GM20000 (cell line): ENCODE measurements at regions not wholly inside any gene's neighbourhood (a gene's known extent, or its start where the extent isn't known, plus 50 kb on each side); places are given as distances from the start of the nearest gene placed in this dataset.

ENCODE experiments used
- DNase-seq: peaks from one replicate; pipeline ENCODE4 v3.0.0; 2012; ENCODE audit warnings: low spot score
- CTCF ChIP-seq: IDR thresholded peaks from 2 replicates; pipeline ENCODE4 v1.5.1; 2012; ENCODE audit warnings: mild to moderate bottlenecking, control low read depth; ENCODE audit errors: extremely low read depth, missing control alignments

- TF ChIP-seq CTCF, result no peak
- no peak for DNase-seq
Measured at GRCh38 chr11:70759846-70760245, 361.5 kb downstream of the CTTN start.

- DNase-seq, result no peak
- TF ChIP-seq CTCF, result no peak
Measured at GRCh38 chr11:70760416-70761020, 362.2 kb downstream of the CTTN start.

DNA sequence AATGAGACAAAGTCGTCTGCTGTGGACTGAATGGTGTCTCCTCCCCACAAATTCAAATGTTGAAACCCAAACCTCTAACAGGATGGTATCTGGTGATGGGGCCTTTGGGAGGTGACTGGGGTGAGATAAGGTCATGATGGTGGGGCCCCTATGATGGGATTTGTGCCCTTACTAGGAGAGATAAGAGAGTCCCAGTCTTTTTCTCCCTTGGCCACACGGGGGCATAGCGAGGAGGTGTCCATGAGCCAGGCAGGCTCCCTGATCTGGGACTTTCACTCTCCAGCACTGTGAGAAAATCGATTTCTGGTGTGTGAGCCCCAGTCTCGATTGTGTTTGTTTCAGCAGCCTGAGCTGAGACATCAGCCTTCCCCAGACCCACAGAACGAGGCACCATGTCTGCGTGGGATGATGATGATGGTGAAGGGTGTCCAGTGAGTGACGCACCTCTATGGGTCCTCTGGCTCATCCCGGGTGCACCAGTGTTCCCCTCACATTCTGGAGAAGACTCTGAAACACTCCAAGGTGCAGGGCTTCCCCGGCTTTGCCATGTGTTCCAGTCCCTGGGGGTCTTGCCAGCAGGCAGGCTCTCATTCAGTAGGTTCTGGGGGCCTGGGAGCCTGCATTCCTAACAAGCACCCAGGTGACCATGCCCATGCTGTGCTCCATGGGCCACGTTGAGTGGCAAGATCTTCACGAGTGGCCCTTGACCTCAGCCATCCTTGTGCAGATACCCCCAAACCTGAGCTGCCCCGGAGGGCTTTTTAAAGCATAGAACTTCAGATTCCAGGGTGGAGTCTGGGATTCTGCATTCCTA lies 363.0 kb downstream of the CTTN start:
- no peak for TF ChIP-seq CTCF
- no peak for DNase-seq

GRCh38 chr11:70761908-70762337 lies 363.6 kb downstream of the CTTN start:
- no peak for DNase-seq
- no peak for TF ChIP-seq CTCF

DNA sequence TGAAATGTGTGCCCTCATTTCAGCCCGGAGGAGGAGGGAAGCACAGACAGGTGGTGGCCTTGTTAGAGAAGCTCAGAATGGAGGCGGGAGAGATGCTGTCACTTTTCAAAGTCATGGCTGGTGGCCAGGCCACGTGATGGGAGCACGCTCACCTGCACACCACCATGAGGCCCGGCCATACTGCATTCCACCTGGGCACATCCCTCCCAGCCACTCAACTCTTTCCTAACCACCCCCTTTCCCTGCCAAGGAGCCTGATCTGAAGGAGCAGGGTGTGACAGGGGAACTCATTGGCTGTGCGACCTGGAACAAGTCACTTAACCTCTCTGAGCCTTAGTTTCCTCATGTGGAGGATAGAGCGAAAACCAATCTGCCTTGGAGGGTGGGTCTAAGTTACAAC lies 364.5 kb downstream of the CTTN start:
- DNase-seq, result no peak

DNA sequence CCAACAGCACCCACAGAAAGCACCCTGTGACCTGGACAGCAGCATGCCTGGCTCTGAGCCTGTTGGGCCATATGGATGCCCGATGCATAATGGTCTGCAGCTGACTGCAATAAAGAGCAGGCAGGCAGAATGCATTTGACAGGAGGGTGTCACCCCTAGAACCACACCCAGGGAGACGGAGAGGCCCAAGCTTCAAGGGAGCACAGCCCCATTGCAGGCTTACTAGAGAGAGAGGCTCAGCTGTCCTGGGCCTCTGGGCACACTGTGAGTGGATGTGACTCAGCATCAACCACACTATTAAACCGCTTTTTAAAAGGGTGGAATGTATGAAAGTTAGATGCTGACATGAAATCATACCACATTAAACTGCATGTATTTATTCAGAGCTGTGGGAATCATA lies 365.3 kb downstream of the CTTN start:
- TF ChIP-seq CTCF, result no peak

More for the DNA sequence above, 364.5 kb downstream of the CTTN start:
- no peak for TF ChIP-seq CTCF

DNA sequence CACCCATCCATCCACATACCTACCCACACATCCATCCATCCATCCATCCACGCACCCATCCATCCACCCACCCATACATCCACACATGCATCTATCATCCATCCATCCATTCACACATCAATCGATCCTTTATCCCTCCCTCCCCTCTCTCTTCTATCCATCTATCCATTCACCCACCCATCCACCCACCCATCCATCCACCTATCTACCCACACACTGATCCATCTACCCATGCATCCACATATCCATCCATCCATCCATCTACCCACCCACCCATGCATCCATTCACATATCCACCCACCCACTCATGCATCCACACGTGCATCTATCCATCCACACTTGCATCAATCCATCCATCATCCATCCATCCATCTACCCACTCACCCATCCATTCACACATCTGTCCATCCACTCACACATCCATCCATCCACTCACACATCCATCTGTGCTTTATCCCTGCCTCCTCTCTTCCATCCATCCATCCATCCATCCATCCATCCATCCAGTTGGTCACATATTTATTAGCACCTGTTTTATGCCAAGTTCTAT lies 366.1 kb downstream of the CTTN start:
- no peak for DNase-seq
- TF ChIP-seq CTCF, result no peak

More for the DNA sequence above, 365.3 kb downstream of the CTTN start:
- no peak for DNase-seq
